Psoas muscle (tissue), 7 donors: ENCODE measurements at regions not wholly inside any gene's neighbourhood (a gene's known extent, or its start where the extent isn't known, plus 50 kb on each side); places are given as distances from the start of the nearest gene placed in this dataset.
A peak's percentile ranks its signal among the peaks of the same experiment; 100 is the strongest.

Experiments
- ATAC-seq, 4 donors: fragments of 200-7000 bp; cut with Tn5 transposase; one replicate each; pipeline ENCODE4 v1.9.1; 2020; ENCODE audit warnings: moderate library complexity in 3 of 4, mild to moderate bottlenecking in 2 of 4
- DNase-seq, 2 donors: peaks; one replicate each; pipeline ENCODE4 v3.0.0-alpha.2; 2020
- H3K27ac ChIP-seq: fragments of 200-600 bp; one replicate; pipeline ENCODE4 v1.8.0; 2022
- H3K27me3 ChIP-seq, 3 donors: fragments of 200-600 bp in 1 of 3; one replicate each; pipeline versions ENCODE4 v1.6.1 to v1.8.0; 2013 to 2022; ENCODE audit warnings: low read length in 2 of 3, mild to moderate bottlenecking in 2 of 3, moderate library complexity in 1 of 3; ENCODE audit not compliant: insufficient read depth in 3 of 3
- H3K36me3 ChIP-seq, 2 donors: fragments of 200-600 bp in 1 of 2; one replicate each; pipeline versions ENCODE4 v1.6.1 to v1.8.0; 2013 to 2022; ENCODE audit warnings: low read depth in 1 of 2, mild to moderate bottlenecking in 1 of 2, moderate library complexity in 1 of 2; ENCODE audit not compliant: insufficient read depth in 1 of 2
- H3K4me1 ChIP-seq: fragments of 200-600 bp; one replicate; pipeline ENCODE4 v1.8.0; 2022
- H3K4me3 ChIP-seq: fragments of 200-600 bp; one replicate; pipeline ENCODE4 v1.8.0; 2022; ENCODE audit warnings: mild to moderate bottlenecking
- H3K9me3 ChIP-seq: fragments of 200-600 bp; one replicate; pipeline ENCODE4 v1.8.0; 2022
- CTCF ChIP-seq: fragments of 200-600 bp; IDR thresholded peaks from one replicate; pipeline ENCODE4 v1.8.0; 2022; ENCODE audit warnings: antibody characterized with exemption
- WGBS, 3 donors: extraction: QIAGEN DNeasy Blood & Tissue Kit; methylation state at CpG; one replicate each; pipeline versions ENCODE4 v1.1.6 to v1.1.7; 2013; 5-methylcytosine and 5-hydroxymethylcytosine counted together
- intact Hi-C, 2 donors: fragments of 100-400 bp; cut with DNase I; formaldehyde crosslinking; loops; one replicate each; pipeline versions ENCODE4 v1.11.0 to v1.14.2; 2022
- donor health status: healthy with polysubstance abuse.
- donor health status: DM: no; HTN: no; CAD: no; lungs with moderate emphysema.
- donor health status: Bipolar disorder and iron deficiency.
- donor health status: healthy.
- donor health status: DM: yes; HTN: yes; CAD: no.
- donor health status: DM: no; HTN: no; CAD: no.
- donor health status: DM: yes; HTN: yes; CAD: no.

- no peak for TF ChIP-seq CTCF
- Histone ChIP-seq H3K27me3 (no peaks in the 10 kb centered on the region), H3K4me3 (no peak overlapping the region), H3K27ac (no peak overlapping the region), H3K9me3 (no peaks in the 10 kb centered on the region), H3K36me3 (no peaks in the 10 kb centered on the region), H3K4me1 (no peaks in the 10 kb centered on the region)
- ATAC-seq = no peak
- WGBS, 3 donors = 79 to 86% (median 84%) methylated on average over 3 of the region's 3 CpGs
- no peak for DNase-seq
- intact Hi-C loops = no loop called here
Observed at GRCh38 chr1:164433141-164433817, 125.7 kb upstream of the PBX1 start.

GRCh38 chr1:164433818-164434170 is 125.2 kb upstream of the PBX1 start:
- ATAC-seq = no peak
- WGBS, 3 donors = 48 to 63% (median 61%) methylated on average over 1 of the region's 1 CpG
- Histone ChIP-seq H3K27me3 (no peaks in the 10 kb centered on the region), H3K27ac (no peak overlapping the region), H3K36me3 (no peaks in the 10 kb centered on the region), H3K9me3 (no peaks in the 10 kb centered on the region), H3K4me1 (no peaks in the 10 kb centered on the region), H3K4me3 (no peak overlapping the region)
- no peak for TF ChIP-seq CTCF
- intact Hi-C loops = no loop called here
- no peak for DNase-seq

GRCh38 chr1:164440232-164440631 is 118.8 kb upstream of the PBX1 start:
- H3K36me3 ChIP-seq = no peaks in the 10 kb centered on the region
- no peak for DNase-seq
- TF ChIP-seq CTCF = peak; percentile 46
- H3K4me3 ChIP-seq = no peak overlapping the region
- peak; percentile 58 to 97 (median 77) for ATAC-seq
- 23 to 40% (median 36%) methylated on average over 1 of the region's 1 CpG for WGBS, 3 donors
- H3K27ac ChIP-seq = no peak overlapping the region
- no peaks in the 10 kb centered on the region for H3K27me3 ChIP-seq
- peaks cover 9% of the 10 kb centered on the region for H3K4me1 ChIP-seq
- intact Hi-C loops = loop anchor here in 1 of 2 donors (5.0 kb wide), 1 partner anchor 347 kb away; no protein-coding TSS in a partner anchor
- H3K9me3 ChIP-seq = no peaks in the 10 kb centered on the region

GRCh38 chr1:164443166-164443565 is 115.8 kb upstream of the PBX1 start:
- Histone ChIP-seq H3K4me1 (peaks cover 9% of the 10 kb centered on the region), H3K27ac (no peak overlapping the region), H3K36me3 (no peaks in the 10 kb centered on the region), H3K27me3 (no peaks in the 10 kb centered on the region), H3K9me3 (no peaks in the 10 kb centered on the region), H3K4me3 (no peak overlapping the region)
- 94 to 100% (median 97%) methylated on average over 1 of the region's 1 CpG for WGBS, 3 donors
- intact Hi-C loops = loop anchor here in 1 of 2 donors (5.0 kb wide), 1 partner anchor 344 kb away; no protein-coding TSS in a partner anchor
- no peak for TF ChIP-seq CTCF
- ATAC-seq (no peak), DNase-seq (no peak)

- TF ChIP-seq CTCF = no peak
- ATAC-seq (no peak), DNase-seq (no peak)
- intact Hi-C loops = loop anchor here in 1 of 2 donors (5.0 kb wide), 1 partner anchor 343 kb away; no protein-coding TSS in a partner anchor
- Histone ChIP-seq H3K27ac (no peak overlapping the region), H3K27me3 (no peaks in the 10 kb centered on the region), H3K36me3 (no peaks in the 10 kb centered on the region), H3K4me3 (no peak overlapping the region), H3K9me3 (no peaks in the 10 kb centered on the region), H3K4me1 (peaks cover 9% of the 10 kb centered on the region)
- WGBS, 3 donors = 91 to 98% (median 96%) methylated on average over 1 of the region's 1 CpG
Observed at GRCh38 chr1:164443836-164444235, 115.1 kb upstream of the PBX1 start.
